ENCODE measurements at regions not wholly inside any gene's neighbourhood (a gene's known extent, or its start where the extent isn't known, plus 50 kb on each side); places are given as distances from the start of the nearest gene placed in this dataset.
A peak's percentile ranks its signal among the peaks of the same experiment; 100 is the strongest.

GRCh38 chr7:16066805-16067459, 354.4 kb downstream of the CRPPA start:
- Histone ChIP-seq H3K27ac (no peak overlapping the region), H3K36me3 (no peaks in the 10 kb centered on the region), H3K9me3 (ENCODE audit: low read depth) (no peaks in the 10 kb centered on the region), H3K27me3 (no peaks in the 10 kb centered on the region), H3K4me1 (ENCODE audit: low read depth) (no peaks in the 10 kb centered on the region), H3K4me3 (no peak overlapping the region)
- peak in 1 of 2 donors; percentile 40 for DNase-seq (ENCODE audit: low read depth in 1 of 2, low spot score in 1 of 2)
- TF ChIP-seq CTCF (IDR thresholded peaks at IDR 0.05; ENCODE audit: low read depth, low read length): no peak

- Histone ChIP-seq H3K9me3 (ENCODE audit: low read depth) (no peaks in the 10 kb centered on the region), H3K27me3 (no peaks in the 10 kb centered on the region), H3K4me1 (ENCODE audit: low read depth) (no peaks in the 10 kb centered on the region), H3K4me3 (no peak overlapping the region), H3K27ac (no peak overlapping the region), H3K36me3 (no peaks in the 10 kb centered on the region)
- no peak for DNase-seq (ENCODE audit: low read depth in 1 of 2, low spot score in 1 of 2)
- TF ChIP-seq CTCF (IDR thresholded peaks at IDR 0.05; ENCODE audit: low read depth, low read length): no peak
Observed at GRCh38 chr7:16065939-16066338, 355.4 kb downstream of the CRPPA start.

- H3K4me1 ChIP-seq (ENCODE audit: low read depth): peaks cover 6% of the 10 kb centered on the region
- no peaks in the 10 kb centered on the region for H3K27me3 ChIP-seq
- no peak overlapping the region for H3K4me3 ChIP-seq
- TF ChIP-seq CTCF (IDR thresholded peaks at IDR 0.05; ENCODE audit: low read depth, low read length): no peak
- H3K36me3 ChIP-seq: no peaks in the 10 kb centered on the region
- no peak overlapping the region for H3K27ac ChIP-seq
- no peaks in the 10 kb centered on the region for H3K9me3 ChIP-seq (ENCODE audit: low read depth)
- peak in 1 of 2 donors; percentile 40 for DNase-seq (ENCODE audit: low read depth in 1 of 2, low spot score in 1 of 2)
Observed at GRCh38 chr7:16063716-16064675, 357.3 kb downstream of the CRPPA start.

- Histone ChIP-seq H3K9me3 (ENCODE audit: low read depth) (no peaks in the 10 kb centered on the region), H3K27me3 (no peaks in the 10 kb centered on the region), H3K4me3 (no peak overlapping the region), H3K4me1 (ENCODE audit: low read depth) (peaks cover 8% of the 10 kb centered on the region), H3K27ac (no peak overlapping the region), H3K36me3 (no peaks in the 10 kb centered on the region)
- DNase-seq (ENCODE audit: low read depth in 1 of 2, low spot score in 1 of 2): no peak
- TF ChIP-seq CTCF (IDR thresholded peaks at IDR 0.05; ENCODE audit: low read depth, low read length): no peak
Observed at GRCh38 chr7:16063221-16063620, 358.1 kb downstream of the CRPPA start.

- Histone ChIP-seq H3K4me1 (ENCODE audit: low read depth) (peaks cover 8% of the 10 kb centered on the region), H3K9me3 (ENCODE audit: low read depth) (no peaks in the 10 kb centered on the region), H3K4me3 (no peak overlapping the region), H3K36me3 (no peaks in the 10 kb centered on the region), H3K27me3 (no peaks in the 10 kb centered on the region), H3K27ac (no peak overlapping the region)
- peak in 1 of 2 donors; percentile 70 for DNase-seq (ENCODE audit: low read depth in 1 of 2, low spot score in 1 of 2)
- no peak for TF ChIP-seq CTCF (IDR thresholded peaks at IDR 0.05; ENCODE audit: low read depth, low read length)
Observed at GRCh38 chr7:16062269-16062668, 359.1 kb downstream of the CRPPA start.
